ENCODE measurements at regions not wholly inside any gene's neighbourhood (a gene's known extent, or its start where the extent isn't known, plus 50 kb on each side); places are given as distances from the start of the nearest gene placed in this dataset.

DNA sequence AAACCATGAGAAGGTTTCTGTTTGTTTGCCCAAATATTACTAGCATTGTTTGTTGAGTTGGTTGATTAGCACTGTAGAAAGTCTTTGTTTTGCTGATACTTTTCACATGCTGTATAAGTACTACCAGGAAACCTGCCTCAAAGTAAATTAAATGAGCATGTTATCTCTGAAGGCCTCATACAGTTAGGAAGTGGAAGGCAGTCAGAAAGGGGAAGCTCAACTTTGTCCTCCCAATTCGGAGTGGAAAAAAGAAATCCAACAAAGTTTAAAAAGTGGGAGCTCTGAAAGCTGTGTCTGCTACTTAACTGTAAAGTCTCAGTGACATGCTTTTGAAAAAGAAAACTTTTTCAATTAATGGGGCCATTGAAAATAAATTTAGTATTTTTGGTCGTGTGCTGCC lies 188.3 kb upstream of the BLID start:
- TF ChIP-seq POLR2AphosphoS5 (IDR thresholded peaks at IDR 0.05; ENCODE audit: borderline replicate concordance, low read depth, low read length) (no peak), EZH2 (IDR thresholded peaks at IDR 0.05) (no peak), FOXP2 (optimal IDR thresholded peaks at IDR 0.05; ENCODE audit: control extremely low read depth, extremely low read length, insufficient read depth) (no peak)

Measured in SK-N-MC (cell line).